ENCODE measurements at regions not wholly inside any gene's neighbourhood (a gene's known extent, or its start where the extent isn't known, plus 50 kb on each side); places are given as distances from the start of the nearest gene placed in this dataset.

DNA sequence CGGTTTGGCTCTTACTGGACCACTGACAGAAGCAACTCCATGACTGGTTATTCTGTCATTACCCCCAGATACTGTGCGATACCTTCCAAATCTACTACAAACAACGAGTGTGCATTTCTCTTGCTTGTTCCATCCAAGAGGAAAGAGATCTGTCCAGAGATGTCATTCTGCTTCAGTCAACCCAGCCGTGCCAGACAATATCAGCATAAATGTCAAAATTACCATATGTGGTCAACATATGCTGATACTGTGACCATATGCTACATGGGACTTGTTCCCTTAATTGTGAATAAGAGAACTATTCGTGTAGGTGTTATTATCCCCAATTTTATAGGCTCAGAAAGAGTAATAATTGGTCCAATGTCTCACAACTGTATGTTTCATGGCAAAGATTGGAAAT is 143.2 kb upstream of the PRSS1 start:
- TF ChIP-seq, protein P1, sequence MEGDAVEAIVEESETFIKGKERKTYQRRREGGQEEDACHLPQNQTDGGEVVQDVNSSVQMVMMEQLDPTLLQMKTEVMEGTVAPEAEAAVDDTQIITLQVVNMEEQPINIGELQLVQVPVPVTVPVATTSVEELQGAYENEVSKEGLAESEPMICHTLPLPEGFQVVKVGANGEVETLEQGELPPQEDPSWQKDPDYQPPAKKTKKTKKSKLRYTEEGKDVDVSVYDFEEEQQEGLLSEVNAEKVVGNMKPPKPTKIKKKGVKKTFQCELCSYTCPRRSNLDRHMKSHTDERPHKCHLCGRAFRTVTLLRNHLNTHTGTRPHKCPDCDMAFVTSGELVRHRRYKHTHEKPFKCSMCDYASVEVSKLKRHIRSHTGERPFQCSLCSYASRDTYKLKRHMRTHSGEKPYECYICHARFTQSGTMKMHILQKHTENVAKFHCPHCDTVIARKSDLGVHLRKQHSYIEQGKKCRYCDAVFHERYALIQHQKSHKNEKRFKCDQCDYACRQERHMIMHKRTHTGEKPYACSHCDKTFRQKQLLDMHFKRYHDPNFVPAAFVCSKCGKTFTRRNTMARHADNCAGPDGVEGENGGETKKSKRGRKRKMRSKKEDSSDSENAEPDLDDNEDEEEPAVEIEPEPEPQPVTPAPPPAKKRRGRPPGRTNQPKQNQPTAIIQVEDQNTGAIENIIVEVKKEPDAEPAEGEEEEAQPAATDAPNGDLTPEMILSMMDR (IDR thresholded peaks at IDR 0.05; ENCODE audit: partially characterized antibody, unreplicated experiment), result no peak
- DNase-seq, result no peak
- Mint-ChIP-seq H3K4me3 (ENCODE audit: unreplicated experiment) (no peak overlapping the region), H3K36me3 (ENCODE audit: unreplicated experiment) (no peaks in the 10 kb centered on the region), H3K27me3 (ENCODE audit: unreplicated experiment) (no peaks in the 10 kb centered on the region), H3K9me3 (ENCODE audit: unreplicated experiment) (no peaks in the 10 kb centered on the region), H3K4me1 (ENCODE audit: low read depth, unreplicated experiment) (peaks cover 17% of the 10 kb centered on the region), H3K27ac (ENCODE audit: unreplicated experiment) (peak overlapping the region; percentile 2)

DNA sequence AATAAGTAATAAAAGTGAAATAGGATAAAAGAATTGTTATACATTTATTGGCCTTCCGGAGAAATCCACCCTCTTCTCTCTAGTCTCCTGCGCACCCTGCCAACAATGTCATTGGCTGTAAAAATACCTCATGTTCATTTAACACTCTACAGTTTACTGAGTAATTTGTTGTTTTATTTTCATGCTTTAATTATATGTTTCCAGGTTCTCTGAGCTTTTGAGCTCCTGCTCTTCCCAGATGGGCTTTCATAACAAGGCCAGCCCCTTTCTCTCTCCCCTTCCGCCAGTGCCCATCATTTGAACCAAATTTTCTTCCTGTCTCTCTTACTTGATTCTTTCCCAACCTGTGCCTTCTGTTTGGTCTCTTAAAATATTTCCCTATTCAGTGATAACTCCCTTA is 144.6 kb upstream of the PRSS1 start:
- Mint-ChIP-seq H3K27me3 (ENCODE audit: unreplicated experiment) (no peaks in the 10 kb centered on the region), H3K4me1 (ENCODE audit: low read depth, unreplicated experiment) (peaks cover 17% of the 10 kb centered on the region), H3K36me3 (ENCODE audit: unreplicated experiment) (no peaks in the 10 kb centered on the region), H3K4me3 (ENCODE audit: unreplicated experiment) (no peak overlapping the region), H3K9me3 (ENCODE audit: unreplicated experiment) (no peaks in the 10 kb centered on the region), H3K27ac (ENCODE audit: unreplicated experiment) (no peak overlapping the region)
- TF ChIP-seq, protein P1 (IDR thresholded peaks at IDR 0.05; ENCODE audit: partially characterized antibody, unreplicated experiment), result no peak
- DNase-seq, result no peak

- H3K36me3 Mint-ChIP-seq (ENCODE audit: unreplicated experiment), result no peaks in the 10 kb centered on the region
- no peak overlapping the region for H3K27ac Mint-ChIP-seq (ENCODE audit: unreplicated experiment)
- TF ChIP-seq, protein P1 (IDR thresholded peaks at IDR 0.05; ENCODE audit: partially characterized antibody, unreplicated experiment), result peak; percentile 84
- peak; percentile 51 for DNase-seq
- no peak overlapping the region for H3K4me3 Mint-ChIP-seq (ENCODE audit: unreplicated experiment)
- H3K4me1 Mint-ChIP-seq (ENCODE audit: low read depth, unreplicated experiment), result peaks cover 17% of the 10 kb centered on the region
- no peaks in the 10 kb centered on the region for H3K9me3 Mint-ChIP-seq (ENCODE audit: unreplicated experiment)
- H3K27me3 Mint-ChIP-seq (ENCODE audit: unreplicated experiment), result no peaks in the 10 kb centered on the region
Measured at GRCh38 chr7:142603870-142604448, 145.3 kb upstream of the PRSS1 start.

- Mint-ChIP-seq H3K4me1 (ENCODE audit: low read depth, unreplicated experiment) (peaks cover 16% of the 10 kb centered on the region), H3K27me3 (ENCODE audit: unreplicated experiment) (no peaks in the 10 kb centered on the region), H3K36me3 (ENCODE audit: unreplicated experiment) (no peaks in the 10 kb centered on the region), H3K27ac (ENCODE audit: unreplicated experiment) (peak overlapping the region; percentile 3), H3K4me3 (ENCODE audit: unreplicated experiment) (no peak overlapping the region), H3K9me3 (ENCODE audit: unreplicated experiment) (no peaks in the 10 kb centered on the region)
- peak; percentile 21 for DNase-seq
- TF ChIP-seq, protein P1 (IDR thresholded peaks at IDR 0.05; ENCODE audit: partially characterized antibody, unreplicated experiment), result no peak
Measured at GRCh38 chr7:142602756-142603155, 146.5 kb upstream of the PRSS1 start.

DNA sequence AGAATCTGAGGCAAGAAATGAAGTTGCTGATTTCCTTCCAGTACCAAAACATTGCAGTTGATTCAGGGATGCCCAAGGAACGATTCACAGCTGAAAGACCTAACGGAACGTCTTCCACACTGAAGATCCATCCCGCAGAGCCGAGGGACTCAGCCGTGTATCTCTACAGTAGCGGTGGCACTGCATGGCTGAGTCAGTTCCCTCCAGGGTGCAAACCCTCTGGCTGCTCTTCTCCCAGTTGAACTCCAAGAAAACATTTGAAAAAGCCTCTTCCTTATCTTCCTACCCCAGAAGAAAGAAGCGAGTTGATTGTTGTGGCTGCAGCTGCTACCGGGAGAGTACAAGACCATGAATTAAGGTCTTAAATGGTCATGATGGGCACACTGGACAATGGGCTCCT is 147.1 kb upstream of the PRSS1 start:
- H3K36me3 Mint-ChIP-seq (ENCODE audit: unreplicated experiment), result no peaks in the 10 kb centered on the region
- H3K9me3 Mint-ChIP-seq (ENCODE audit: unreplicated experiment), result no peaks in the 10 kb centered on the region
- TF ChIP-seq, protein P1 (IDR thresholded peaks at IDR 0.05; ENCODE audit: partially characterized antibody, unreplicated experiment), result no peak
- H3K4me1 Mint-ChIP-seq (ENCODE audit: low read depth, unreplicated experiment), result peaks cover 16% of the 10 kb centered on the region
- H3K27me3 Mint-ChIP-seq (ENCODE audit: unreplicated experiment), result no peaks in the 10 kb centered on the region
- no peak overlapping the region for H3K27ac Mint-ChIP-seq (ENCODE audit: unreplicated experiment)
- no peak for DNase-seq
- H3K4me3 Mint-ChIP-seq (ENCODE audit: unreplicated experiment), result no peak overlapping the region
